HepG2 (cell line): ENCODE measurements at regions not wholly inside any gene's neighbourhood (a gene's known extent, or its start where the extent isn't known, plus 50 kb on each side); places are given as distances from the start of the nearest gene placed in this dataset.

Experiments
- ATAC-seq: fragments of 200-7000 bp; cut with Tn5 transposase; 3 replicates; pipeline ENCODE4 v1.9.1; 2020; ENCODE audit warnings: mild to moderate bottlenecking, moderate library complexity
- BruUV-seq: library from RNA; stranded (reverse); fragments of 400-500 nt; replicated peaks from 2 replicates; lab custom pipeline; 2021; lab: Mats Ljungman, UMichigan
- CTCF ChIA-PET: fragments of 300-600 bp; formaldehyde crosslinking; extraction: SDS; loops from one replicate; lab custom pipeline; 2021; ENCODE audit warnings: low total read pairs, inconsistent platforms, low intra/inter-chr PET ratio; lab: Yijun Ruan, JAX
- POLR2A ChIA-PET: fragments of 350-600 bp; sonication (Branson Sonifier 250); formaldehyde crosslinking; loops from one replicate; lab custom pipeline; 2020; ENCODE audit warnings: antibody characterized with exemption, inconsistent platforms; lab: Yijun Ruan, JAX
- DNase-seq: peaks from one replicate; pipeline ENCODE4 v3.0.0-alpha.2; 2015; ENCODE audit warnings: low spot score
- FAIRE-seq: peaks from 3 replicates; lab custom pipeline; 2011; peaks lifted over from hg19 to GRCh38; lab: Jason Lieb, UNC
- H2AFZ ChIP-seq: one replicate; pipeline ENCODE4 v1.6.1; 2011; ENCODE audit warnings: low read length, inconsistent platforms
- H3K27ac ChIP-seq: fragments of 300-600 bp; 3 replicates; pipeline ENCODE4 v1.8.0; 2011; ENCODE audit warnings: mixed run types, mild to moderate bottlenecking, mixed read lengths, low read length, inconsistent platforms; ENCODE audit not compliant: insufficient read depth; ENCODE audit errors: extremely low read length
- H3K27me3 ChIP-seq, 2 experiments: fragments of 200-600 bp in 1 of 2; 2 replicates in 1 of 2; 3 replicates in 1 of 2; pipeline versions ENCODE4 v1.6.0 to v1.8.0; 2011; ENCODE audit warnings: low read length in 2 of 2, mild to moderate bottlenecking in 2 of 2, moderate library complexity in 2 of 2, inconsistent platforms in 1 of 2; ENCODE audit not compliant: insufficient read depth in 2 of 2, control insufficient read depth in 1 of 2
- H3K36me3 ChIP-seq, 2 experiments: fragments of 200-600 bp in 1 of 2; replicated peaks in 1 of 2; 2 replicates in 1 of 2; 3 replicates in 1 of 2; pipeline versions ENCODE4 v1.5.1 to v1.8.0; 2011; ENCODE audit warnings: low read length in 2 of 2, inconsistent platforms in 1 of 2; ENCODE audit not compliant: insufficient read depth in 2 of 2, control insufficient read depth in 1 of 2
- H3K4me1 ChIP-seq: 2 replicates; pipeline ENCODE4 v1.5.1; 2012; ENCODE audit warnings: low read length, inconsistent platforms; ENCODE audit not compliant: insufficient read depth
- H3K4me2 ChIP-seq: 2 replicates; pipeline ENCODE4 v1.6.0; 2011; ENCODE audit warnings: low read depth, low read length, inconsistent platforms
- H3K4me3 ChIP-seq, 3 experiments: fragments of 200-600 bp in 1 of 3; sonication (generic), shearing (Covaris generic) in 1 of 3; replicated peaks in 1 of 3; 2 replicates each; pipeline ENCODE4 v1.5.1; 2011 to 2016; ENCODE audit warnings: low read length in 3 of 3, inconsistent platforms in 2 of 3, low read depth in 2 of 3, mild to moderate bottlenecking in 2 of 3, control low read depth in 1 of 3, mixed read lengths in 1 of 3; ENCODE audit not compliant: insufficient read depth in 1 of 3
- H3K79me2 ChIP-seq: one replicate; pipeline ENCODE4 v1.6.1; 2011; ENCODE audit warnings: low read length, inconsistent platforms; ENCODE audit not compliant: insufficient read depth
- H3K9ac ChIP-seq: 2 replicates; pipeline ENCODE4 v1.6.0; 2011; ENCODE audit warnings: mild to moderate bottlenecking, low read depth, low read length, inconsistent platforms; ENCODE audit not compliant: insufficient read depth
- H3K9me3 ChIP-seq: 2 replicates; pipeline ENCODE4 v1.5.1; 2012; ENCODE audit warnings: mild to moderate bottlenecking, low read length
- H4K20me1 ChIP-seq: 2 replicates; pipeline ENCODE4 v1.6.0; 2011; ENCODE audit warnings: inconsistent platforms, mild to moderate bottlenecking, low read length, moderate library complexity; ENCODE audit not compliant: insufficient read depth
- ARID5B ChIP-seq: IDR thresholded peaks from 2 replicates; pipeline ENCODE4 v1.4.0; 2020; ENCODE audit warnings: mild to moderate bottlenecking, missing genetic modification reagents
- CSRNP1 ChIP-seq: sonication (generic); formaldehyde crosslinking; IDR thresholded peaks from 2 replicates; pipeline ENCODE4 v1.8.1; 2023; ENCODE audit warnings: mild to moderate bottlenecking, missing genetic modification reagents
- ELF3 ChIP-seq: IDR thresholded peaks from 2 replicates; pipeline ENCODE4 v1.6.1; 2016; ENCODE audit warnings: missing genetic modification reagents, missing compliant biosample characterization
- IRF2 ChIP-seq: IDR thresholded peaks from 2 replicates; pipeline ENCODE4 v1.6.1; 2018; ENCODE audit warnings: missing genetic modification reagents, missing compliant biosample characterization
- MLXIP ChIP-seq: sonication (generic); formaldehyde crosslinking; IDR thresholded peaks from 2 replicates; pipeline ENCODE4 v1.9.0; 2021; ENCODE audit warnings: missing genetic modification reagents, borderline replicate concordance
- NR3C1 ChIP-seq: sonication (generic); formaldehyde crosslinking; IDR thresholded peaks from 2 replicates; pipeline ENCODE4 v1.4.0; 2020; ENCODE audit warnings: missing genetic modification reagents
- PHF8 ChIP-seq: sonication (generic); formaldehyde crosslinking; IDR thresholded peaks from 2 replicates; pipeline ENCODE4 v1.5.0; 2020; ENCODE audit warnings: missing genetic modification reagents
- SNAI1 ChIP-seq: sonication (generic); formaldehyde crosslinking; IDR thresholded peaks from 2 replicates; pipeline ENCODE4 v1.5.0; 2020; ENCODE audit warnings: mild to moderate bottlenecking, missing genetic modification reagents, borderline replicate concordance
- TFDP1 ChIP-seq: IDR thresholded peaks from 2 replicates; pipeline ENCODE4 v1.6.1; 2016; ENCODE audit warnings: missing compliant biosample characterization, missing genetic modification reagents, borderline replicate concordance
- YEATS2 ChIP-seq: sonication (generic); formaldehyde crosslinking; IDR thresholded peaks from 2 replicates; pipeline ENCODE4 v1.4.0; 2020; ENCODE audit warnings: missing genetic modification reagents, borderline replicate concordance
- ZNF329 ChIP-seq: sonication (generic); formaldehyde crosslinking; IDR thresholded peaks from 2 replicates; pipeline ENCODE4 v1.9.0; 2021; ENCODE audit warnings: low read depth, mild to moderate bottlenecking, missing genetic modification reagents
- ZNF766 ChIP-seq: sonication (generic); formaldehyde crosslinking; IDR thresholded peaks from 2 replicates; pipeline ENCODE4 v1.5.0; 2020; ENCODE audit warnings: missing genetic modification reagents, borderline replicate concordance
- ZNF776 ChIP-seq: sonication (generic); formaldehyde crosslinking; IDR thresholded peaks from 2 replicates; pipeline ENCODE4 v1.4.0; 2020; ENCODE audit warnings: mild to moderate bottlenecking, missing genetic modification reagents
- WGBS: methylation state at CpG from one replicate; pipeline ENCODE4 v1.1.6; 2017; ENCODE audit warnings: low lambda C conversion rate; 5-methylcytosine and 5-hydroxymethylcytosine counted together
- in situ Hi-C: cut with HindIII; loops from 2 replicates; pipeline ENCODE4 v1.10.0; 2017; ENCODE audit warnings: low pct_unique_long_range_greater_than_20kb; ENCODE audit not compliant: extremely low pct_ligation_motif_present
- intact Hi-C: fragments of 100-400 bp; cut with micrococcal nuclease; formaldehyde crosslinking; loops from one replicate; pipeline ENCODE4 v1.10.0; 2022; ENCODE audit not compliant: unreplicated experiment

- H3K4me2 ChIP-seq = no peak overlapping the region
These were observed 196.1 kb upstream of the CTAGE1 start for GRCh38 chr18:22613788-22614187.

More at GRCh38 chr18:22613788-22614187, 196.1 kb upstream of the CTAGE1 start:
- ChIA-PET POLR2A (no interaction called here), CTCF (no interaction called here)
- no peaks in the 10 kb centered on the region for H3K36me3 ChIP-seq
- in situ Hi-C loops = no loop called here
- peaks cover 0 to 2% of the 10 kb centered on the region in 2 experiments; a peak in 2 of 5 replicates for H3K27me3 ChIP-seq
- ATAC-seq (no peak), DNase-seq (no peak), FAIRE-seq (no peak)
- WGBS = 52% methylated on average over 3 of the region's 3 CpGs
- H3K27ac ChIP-seq = no peak overlapping the region
- BruUV-seq = no TSS peak
- H3K9me3 ChIP-seq = no peaks in the 10 kb centered on the region
- no peak for TF ChIP-seq IRF2 (CRISPR knock-in tag)
- TF ChIP-seq NR3C1 (CRISPR knock-in tag) = no peak
- TF ChIP-seq YEATS2 (CRISPR knock-in tag) = no peak
- TF ChIP-seq TFDP1 (CRISPR knock-in tag) = no peak
- TF ChIP-seq SNAI1 (CRISPR knock-in tag) = no peak
- no peak for TF ChIP-seq ZNF766 (CRISPR knock-in tag)
- TF ChIP-seq CSRNP1 = no peak
- TF ChIP-seq PHF8 = no peak
- TF ChIP-seq ZNF329 (CRISPR knock-in tag) = no peak
- TF ChIP-seq ARID5B = no peak
- TF ChIP-seq ELF3 (CRISPR knock-in tag) = no peak
- no peak for TF ChIP-seq MLXIP (CRISPR knock-in tag)
- no peak for TF ChIP-seq ZNF776 (CRISPR knock-in tag)
- H3K4me3 ChIP-seq = no peak overlapping the region
- H4K20me1 ChIP-seq = no peaks in the 10 kb centered on the region
- no peaks in the 10 kb centered on the region for H3K79me2 ChIP-seq
- intact Hi-C loops = no loop called here
- H3K4me1 ChIP-seq = peaks cover 8% of the 10 kb centered on the region
- H2AFZ ChIP-seq = no peak overlapping the region
- H3K9ac ChIP-seq = no peak overlapping the region
